ENCODE measurements at regions not wholly inside any gene's neighbourhood (a gene's known extent, or its start where the extent isn't known, plus 50 kb on each side); places are given as distances from the start of the nearest gene placed in this dataset.

DNA sequence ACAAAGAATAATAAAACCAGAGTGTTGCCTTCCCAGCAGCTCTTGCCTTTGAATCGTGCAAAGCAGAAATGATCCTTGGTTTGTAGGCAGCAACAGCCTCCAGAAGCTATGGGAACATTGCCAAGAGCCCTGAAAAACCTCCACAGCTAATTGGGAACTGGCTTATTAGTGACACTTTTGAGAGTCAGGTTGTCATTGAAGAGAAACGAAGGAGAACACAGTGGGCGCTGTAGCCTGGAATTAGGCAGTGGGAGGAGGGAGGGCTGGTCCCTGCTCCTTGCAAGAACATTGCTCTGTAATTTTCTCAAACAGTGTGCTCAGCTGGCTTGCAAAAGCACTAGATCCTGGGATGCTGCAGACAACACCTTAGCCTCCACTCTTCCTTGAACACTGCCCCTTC, 331.5 kb upstream of the EMCN start:
- no peak for DNase-seq (ENCODE audit: low read depth in 2 of 3, low spot score in 1 of 3)

DNA sequence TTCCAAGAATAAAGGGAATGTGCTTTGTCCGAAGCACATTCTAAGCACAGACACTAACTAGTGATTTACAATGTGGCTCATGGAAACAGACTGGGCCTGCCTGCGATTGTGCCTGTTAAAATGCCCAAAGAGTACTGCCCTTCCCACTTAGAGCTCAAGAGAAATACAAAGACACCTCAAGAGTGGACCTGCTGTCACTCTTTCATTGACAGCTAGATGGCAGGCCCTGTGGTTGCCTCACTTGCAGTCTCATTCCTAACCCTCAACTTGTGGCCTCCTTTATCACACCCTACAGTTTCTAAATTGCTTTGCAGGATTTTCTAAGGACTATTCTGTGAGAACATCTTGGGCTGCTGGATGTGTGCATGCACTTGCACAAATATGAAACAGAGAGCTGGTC, 331.0 kb upstream of the EMCN start:
- DNase-seq (ENCODE audit: low read depth in 2 of 3, low spot score in 1 of 3) = no peak

DNA sequence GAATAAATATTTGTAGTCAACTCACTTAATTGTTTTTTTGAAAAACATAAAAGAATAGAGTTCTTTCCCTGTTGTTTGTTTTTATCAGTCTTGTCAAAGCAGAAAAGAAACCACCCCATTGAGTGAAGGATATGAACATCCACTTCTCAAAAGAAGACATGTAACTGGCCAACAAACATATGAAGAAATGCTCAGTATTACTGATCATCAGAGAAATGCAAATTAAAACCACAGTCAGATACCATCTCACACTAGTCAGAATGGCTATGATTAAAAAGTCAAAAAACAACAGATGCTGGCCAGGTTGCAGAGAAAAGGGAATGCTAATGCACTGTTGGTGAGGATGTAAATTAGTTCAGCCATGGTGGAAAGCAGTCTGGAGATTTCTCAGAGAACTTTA, 326.1 kb upstream of the EMCN start:
- DNase-seq (ENCODE audit: low read depth in 2 of 3, low spot score in 1 of 3) = no peak

DNA sequence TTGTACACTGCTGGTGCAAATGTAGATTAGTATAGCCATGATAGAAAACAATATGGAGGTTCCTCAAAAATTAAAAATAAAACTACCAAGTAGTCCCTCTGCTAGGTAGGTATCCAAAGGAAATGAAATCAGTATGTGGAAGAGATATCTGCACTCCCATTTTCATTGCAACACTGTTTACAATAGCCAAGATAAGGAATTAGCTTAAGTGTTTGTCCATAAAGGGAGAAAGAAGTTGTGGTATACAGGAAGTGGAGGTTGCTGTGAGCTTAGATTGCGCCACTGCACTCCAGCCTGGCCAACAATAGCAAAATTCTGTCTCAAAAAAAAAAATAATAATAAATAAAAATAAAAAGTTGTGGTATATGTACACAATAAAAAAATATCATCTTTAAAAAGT, 325.0 kb upstream of the EMCN start:
- DNase-seq (ENCODE audit: low read depth in 2 of 3, low spot score in 1 of 3) = no peak

DNA sequence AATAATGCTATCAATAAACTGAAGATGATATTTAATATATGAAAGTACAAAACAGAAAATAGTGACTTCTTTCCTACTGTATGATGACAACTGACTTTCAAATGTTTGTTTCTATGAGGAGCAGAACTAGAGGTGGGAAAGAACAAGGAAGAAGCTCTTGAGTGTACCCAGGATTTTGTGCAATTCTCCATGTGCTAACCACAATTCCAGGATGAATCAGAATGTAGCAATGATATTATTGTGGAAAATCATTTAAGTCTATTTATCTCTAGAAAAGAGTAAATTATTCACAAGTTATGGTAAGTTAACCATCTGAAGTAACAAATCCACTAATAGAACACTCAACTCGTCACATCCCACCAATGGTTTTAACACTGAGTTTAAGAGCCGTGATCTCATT, 324.1 kb upstream of the EMCN start:
- DNase-seq (ENCODE audit: low read depth in 2 of 3, low spot score in 1 of 3) = no peak

DNA sequence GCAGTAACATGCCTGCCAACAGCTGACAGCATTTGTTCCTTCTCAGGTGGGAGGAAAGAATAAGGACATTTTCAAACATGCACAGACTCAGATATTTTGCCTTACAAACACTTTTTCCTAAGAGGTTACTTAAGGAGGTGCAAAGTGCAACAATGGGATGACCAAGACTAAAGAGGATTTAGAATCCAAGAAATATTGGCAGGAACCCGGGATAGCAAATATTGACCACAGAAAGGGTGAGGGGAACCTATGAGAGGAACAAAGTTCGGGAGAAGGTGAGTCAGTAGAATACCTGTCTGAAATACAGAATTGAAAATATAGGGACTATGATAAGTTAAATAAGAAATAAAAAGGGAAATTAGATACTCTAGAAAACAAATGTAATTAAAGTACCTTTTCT, 321.9 kb upstream of the EMCN start:
- DNase-seq (ENCODE audit: low read depth in 2 of 3, low spot score in 1 of 3) = no peak

DNA sequence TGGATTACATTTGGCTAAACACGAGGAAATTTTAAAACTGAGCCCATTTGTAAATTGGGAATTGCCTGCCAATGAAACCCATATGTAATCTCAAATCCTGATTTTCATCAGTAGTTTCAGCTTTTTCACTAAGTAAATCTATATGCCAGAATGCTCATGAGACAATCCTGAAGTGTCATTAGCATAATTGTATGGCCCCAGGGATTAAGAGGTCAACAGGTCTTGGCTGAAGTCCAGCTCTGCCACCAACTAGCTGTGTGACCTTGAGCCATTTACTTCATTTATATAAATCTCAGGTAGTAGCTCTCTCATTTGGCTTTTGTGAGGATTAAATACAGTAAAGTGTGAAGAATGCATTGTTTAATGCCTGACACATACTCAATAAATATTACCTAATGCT, 320.5 kb upstream of the EMCN start:
- DNase-seq (ENCODE audit: low read depth in 2 of 3, low spot score in 1 of 3) = no peak

DNA sequence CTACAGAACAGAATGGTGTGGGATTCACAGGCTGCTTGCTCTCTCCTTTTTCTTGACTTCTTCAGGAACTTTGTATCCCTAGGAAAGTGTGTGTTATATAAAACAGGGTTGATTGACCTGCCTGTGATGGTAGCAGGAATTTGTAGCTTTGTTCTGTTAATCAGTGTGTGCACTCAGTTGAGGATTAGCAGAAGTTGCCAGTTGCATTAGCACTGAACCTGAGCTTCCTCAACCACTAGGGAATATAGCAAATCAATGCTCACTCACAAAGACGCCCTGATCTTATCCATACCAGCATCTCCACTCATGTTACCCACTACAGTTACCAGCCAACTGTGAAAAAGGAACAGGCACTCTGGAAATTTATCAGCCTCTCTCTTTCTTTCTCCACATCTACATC, 319.1 kb upstream of the EMCN start:
- DNase-seq (ENCODE audit: low read depth in 2 of 3, low spot score in 1 of 3) = no peak

DNA sequence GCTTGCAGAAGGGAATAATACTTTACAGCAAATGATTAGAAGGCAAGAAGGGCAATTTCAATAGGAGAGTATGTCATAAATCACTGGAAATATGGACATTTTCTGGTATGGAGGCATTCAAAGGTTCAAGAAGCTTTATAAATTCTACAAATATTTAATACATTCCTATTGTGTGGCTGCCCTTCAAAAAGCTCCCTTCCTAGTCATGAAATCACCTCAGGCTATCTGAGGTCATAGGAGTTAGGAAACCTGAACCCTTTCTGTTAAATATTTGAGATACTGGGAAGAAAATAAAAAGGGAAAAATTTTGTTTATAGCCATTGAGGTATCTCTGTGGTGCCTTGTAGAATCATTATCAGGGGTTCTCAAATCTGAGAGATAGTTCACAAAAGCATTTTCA, 316.8 kb upstream of the EMCN start:
- DNase-seq (ENCODE audit: low read depth in 2 of 3, low spot score in 1 of 3) = no peak

DNA sequence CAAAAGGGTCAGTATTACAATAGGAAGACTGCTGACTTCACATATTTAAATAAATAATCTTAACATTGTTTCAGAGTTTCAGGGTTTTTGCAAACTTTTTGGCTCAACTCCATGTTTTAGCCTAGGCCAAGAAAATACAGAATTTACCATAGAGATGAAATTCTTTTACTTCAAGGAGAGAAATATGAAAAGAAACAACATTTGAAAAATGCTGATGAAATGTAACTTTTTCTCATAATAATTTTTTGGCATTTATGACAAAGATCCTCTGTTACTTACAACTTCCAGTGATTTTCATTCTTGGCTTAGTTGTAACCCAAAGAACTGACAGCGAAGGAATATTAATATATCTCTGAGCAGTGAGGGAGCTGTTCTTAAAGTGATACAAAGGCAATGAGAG, 316.1 kb upstream of the EMCN start:
- no peak for DNase-seq (ENCODE audit: low read depth in 2 of 3, low spot score in 1 of 3)

DNA sequence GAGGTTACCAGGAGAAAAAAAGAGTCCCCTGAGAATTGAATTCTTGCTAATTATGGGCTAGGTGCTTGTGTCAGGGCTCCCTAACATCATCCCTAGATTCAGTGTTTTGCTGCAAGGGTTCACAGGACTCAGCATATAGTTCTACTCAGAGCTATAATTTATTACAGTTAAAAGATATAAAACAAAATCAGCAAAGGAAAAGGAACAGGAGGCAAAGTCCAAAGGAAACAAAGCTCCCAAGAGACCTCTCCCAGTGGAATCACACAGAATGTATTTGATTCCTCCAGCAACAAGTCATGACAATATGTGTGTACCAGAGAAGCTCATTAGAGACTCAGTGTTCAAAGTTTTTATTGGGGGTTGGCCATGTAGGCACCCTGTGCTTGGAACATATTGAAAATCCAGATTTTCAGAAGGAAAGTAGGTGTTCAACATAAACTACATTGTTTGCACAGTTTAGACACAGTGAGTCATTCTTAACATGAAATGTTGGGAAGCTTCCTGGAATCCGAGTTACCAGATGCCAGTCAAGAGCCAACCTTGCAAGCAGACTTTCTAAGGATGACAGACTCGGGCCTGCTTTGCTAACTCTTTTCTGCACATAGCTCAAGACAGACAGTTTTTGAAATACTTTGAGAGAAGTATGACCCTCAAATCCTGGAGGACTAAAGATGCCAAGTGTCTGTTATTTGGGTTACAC, 311.3 kb upstream of the EMCN start:
- no peak for DNase-seq (ENCODE audit: low read depth in 2 of 3, low spot score in 1 of 3)

DNA sequence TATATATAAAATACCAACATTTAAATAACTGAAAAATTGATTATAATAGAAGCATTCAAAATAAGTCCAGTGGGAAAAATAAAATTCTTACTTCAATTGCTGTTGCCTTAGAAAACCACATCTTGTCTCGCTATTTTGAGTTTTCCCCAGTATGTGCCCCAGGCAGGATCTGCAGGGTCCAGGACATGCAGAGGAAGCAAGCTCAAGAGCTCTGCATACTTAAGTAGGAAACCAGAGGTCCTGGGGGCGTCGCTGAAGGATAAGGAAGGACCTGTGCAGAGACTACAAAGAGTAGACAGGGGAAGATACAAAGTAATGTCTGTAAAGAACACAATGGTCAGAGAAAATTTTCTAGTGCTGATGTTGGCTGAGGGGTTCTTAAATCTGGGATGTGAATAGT, 310.5 kb upstream of the EMCN start:
- no peak for DNase-seq (ENCODE audit: low read depth in 2 of 3, low spot score in 1 of 3)

DNA sequence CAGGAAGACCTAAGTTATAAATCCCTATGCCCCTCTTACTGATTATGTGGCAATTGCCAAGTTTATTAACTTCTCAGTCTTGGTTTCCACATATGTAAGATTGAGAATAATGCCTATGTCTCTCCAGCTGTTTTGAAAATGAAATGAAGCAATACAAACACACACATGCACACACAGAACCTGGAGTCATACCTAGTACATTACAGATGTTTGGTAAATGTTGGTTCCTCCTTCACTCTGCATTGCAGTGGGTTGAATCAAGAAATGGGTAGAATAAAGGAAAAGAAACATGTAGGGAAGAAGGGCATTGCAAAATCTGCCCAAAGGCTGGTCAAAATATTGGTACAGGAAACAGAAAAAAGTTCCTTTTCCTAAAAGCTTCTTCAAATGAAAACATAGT, 309.9 kb upstream of the EMCN start:
- no peak for DNase-seq (ENCODE audit: low read depth in 2 of 3, low spot score in 1 of 3)

DNA sequence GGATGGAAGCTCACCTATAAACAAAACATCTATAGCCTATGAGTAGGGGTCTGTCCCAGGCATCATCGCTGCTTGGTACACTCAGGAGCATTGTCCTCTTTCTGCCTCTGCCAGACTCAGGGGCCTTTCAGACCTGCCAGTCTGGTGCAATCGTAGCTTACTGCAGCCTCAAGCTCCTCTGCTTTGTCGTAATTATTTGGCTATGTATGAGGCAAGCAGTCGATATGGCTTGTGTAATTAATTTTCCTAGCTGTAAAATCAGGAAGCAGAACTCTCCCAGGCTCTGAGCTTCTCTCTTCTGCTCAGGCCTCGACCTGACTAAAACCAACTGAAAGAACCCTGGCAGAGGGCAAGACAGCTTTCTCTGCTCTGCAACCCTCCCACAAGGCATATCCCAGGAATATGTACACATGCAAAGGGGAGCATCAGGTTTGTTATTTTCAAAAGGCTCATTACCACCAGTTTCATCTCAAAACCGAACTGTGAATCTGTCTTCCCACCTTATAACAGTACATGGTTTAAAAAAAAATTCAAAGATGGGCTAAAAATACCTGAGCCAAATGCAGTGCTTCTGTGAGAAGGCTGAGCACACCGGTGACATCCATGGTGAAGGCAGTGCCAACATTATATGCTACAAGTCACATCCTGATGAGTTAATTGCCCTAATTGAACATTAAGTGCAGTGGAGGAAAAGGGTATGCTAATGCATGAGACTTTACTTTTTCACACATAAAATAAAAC, 309.2 kb upstream of the EMCN start:
- no peak for DNase-seq (ENCODE audit: low read depth in 2 of 3, low spot score in 1 of 3)

DNA sequence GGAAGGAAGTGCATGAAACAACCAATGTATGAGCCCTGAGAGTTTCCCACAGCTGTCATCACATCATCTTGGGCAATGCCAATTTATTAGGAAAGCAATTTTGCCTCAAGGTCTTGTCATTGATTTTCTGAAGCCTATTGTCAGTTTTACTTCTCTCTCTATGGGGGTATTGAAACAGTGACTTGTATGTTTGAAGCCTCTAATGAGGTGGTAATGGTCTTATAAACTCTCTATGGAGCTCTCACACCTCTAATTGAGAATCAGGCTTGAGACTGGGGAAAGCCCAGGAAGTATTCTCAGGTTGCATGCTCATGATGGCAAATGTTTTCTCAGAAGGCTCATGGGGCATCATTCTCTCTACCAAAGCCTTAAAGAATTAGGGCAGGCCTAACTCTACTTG, 308.2 kb upstream of the EMCN start:
- DNase-seq (ENCODE audit: low read depth in 2 of 3, low spot score in 1 of 3) = no peak

DNA sequence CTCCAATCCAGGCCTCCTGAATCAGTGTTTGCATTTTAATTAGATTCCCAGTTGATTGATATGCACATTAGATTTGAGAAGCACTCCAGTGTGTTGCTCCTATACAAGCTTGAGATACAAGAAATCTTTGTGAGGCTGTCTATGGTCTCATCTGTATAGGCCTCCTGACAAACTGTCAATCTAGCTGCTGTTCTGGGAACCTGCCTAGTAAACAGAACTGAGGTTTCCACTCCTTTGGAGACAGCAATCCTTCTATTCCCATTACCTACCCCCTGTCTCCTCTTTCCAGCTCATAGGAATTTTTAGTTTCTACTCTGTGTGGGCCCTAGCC, 306.1 kb upstream of the EMCN start:
- no peak for DNase-seq (ENCODE audit: low read depth in 2 of 3, low spot score in 1 of 3)

DNA sequence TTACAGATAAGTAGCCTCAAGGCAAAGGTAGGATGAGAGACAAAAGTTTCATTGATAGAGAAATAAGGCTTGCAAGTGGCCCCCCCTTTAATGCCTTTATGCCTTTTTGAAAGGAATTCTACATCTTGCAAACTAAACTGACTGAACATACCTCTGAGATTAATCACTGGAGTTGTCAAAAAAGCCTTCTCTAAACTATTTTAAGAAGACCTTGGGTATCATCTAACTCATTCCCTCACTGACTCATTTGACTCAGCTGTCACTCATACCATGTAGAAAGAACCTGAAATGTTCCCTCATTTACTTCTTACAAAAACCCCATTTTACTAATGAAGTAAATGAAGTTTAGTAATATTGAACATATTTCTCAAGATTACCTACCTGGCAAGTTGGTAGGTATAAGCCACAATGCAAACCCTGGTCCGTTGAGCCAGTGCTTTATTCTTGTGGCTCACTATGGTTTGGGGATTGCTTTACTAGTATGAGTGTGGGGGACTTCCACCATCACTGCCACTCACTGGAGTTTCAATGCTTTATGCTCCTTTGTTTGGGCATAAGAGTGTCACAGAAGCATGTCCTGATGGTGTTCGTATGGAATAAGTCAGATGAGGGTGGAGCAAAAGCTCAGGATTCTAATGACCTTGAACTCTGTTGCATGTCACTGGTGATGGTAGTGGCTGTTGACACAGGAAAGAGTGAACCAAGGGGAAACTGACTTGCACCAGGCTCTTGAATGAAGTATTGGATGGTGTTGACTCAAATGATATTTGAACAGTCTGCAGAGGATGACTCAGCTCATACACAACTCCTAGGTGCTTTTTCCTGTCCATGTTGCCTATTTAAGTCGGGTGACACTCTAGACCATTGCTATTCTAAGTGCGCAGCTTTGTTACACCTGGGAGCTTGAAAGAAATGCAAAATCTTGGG, 305.5 kb upstream of the EMCN start:
- DNase-seq (ENCODE audit: low read depth in 2 of 3, low spot score in 1 of 3) = peak in 1 of 3 donors; percentile 8

DNA sequence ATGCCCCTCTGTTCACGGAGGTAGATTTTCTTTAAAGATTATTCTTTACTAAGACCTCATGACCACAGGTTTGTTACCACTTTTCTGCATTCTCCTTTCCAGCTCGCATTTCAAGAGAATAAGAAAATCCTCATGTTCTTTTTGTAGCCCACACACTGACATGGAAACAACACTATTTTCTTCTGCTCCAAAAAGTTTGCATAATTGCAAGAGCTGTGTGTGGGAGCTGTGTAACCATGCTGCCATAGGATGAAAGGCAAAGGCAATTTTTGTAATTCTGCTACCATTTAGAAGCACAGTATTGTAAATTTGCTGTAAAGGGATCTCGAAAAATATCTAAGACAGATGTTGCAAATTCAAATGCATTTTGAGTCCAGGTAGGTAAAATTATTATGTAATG, 302.4 kb upstream of the EMCN start:
- no peak for DNase-seq (ENCODE audit: low read depth in 2 of 3, low spot score in 1 of 3)

DNA sequence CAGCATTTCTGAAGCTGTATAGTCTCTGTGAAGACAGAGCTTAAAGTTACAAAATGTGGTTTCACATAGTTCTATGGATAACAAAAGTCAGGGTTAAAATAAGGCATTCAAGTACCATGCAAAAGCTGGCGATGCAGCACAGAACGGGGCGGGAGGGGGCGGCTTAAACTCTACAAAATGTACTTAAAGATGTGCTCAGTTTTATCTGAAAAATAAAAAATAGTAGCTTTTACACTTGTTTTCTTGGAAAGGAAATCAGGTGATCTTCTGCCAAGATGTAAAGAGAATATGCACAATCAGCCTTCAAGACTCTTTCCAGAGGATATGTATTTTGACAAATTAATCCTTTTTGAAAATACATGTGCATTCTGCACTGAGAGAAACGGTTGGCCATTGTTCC, 301.7 kb upstream of the EMCN start:
- DNase-seq (ENCODE audit: low read depth in 2 of 3, low spot score in 1 of 3) = no peak

DNA sequence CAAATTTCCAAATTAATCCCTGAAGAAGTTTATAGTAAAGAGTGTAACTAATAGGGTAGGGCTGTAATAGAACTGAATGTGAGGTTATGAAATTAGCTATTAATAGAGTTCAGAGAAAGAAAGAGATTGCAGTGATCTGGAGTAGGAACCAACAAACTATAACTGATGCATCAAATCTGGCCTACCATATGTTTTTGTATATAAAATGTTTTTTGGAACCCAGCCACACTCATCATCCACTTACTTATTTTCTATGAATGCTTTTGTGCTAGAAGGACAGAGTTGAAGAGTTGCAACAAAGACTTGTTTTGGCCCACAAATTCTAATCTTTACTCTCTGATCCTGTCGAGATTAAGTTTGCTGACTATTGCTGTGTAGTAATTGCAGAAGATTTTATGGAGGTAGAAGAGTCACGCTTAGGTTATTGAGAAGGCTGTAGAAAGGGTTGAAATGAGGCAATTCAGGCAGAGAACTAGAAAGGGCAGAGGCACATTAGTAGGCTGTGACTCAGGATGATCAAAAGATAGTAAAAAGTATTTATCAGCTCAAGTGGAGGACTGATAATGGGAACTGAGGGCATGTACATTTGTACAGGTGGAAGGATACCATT, 298.7 kb upstream of the EMCN start:
- no peak for DNase-seq (ENCODE audit: low read depth in 2 of 3, low spot score in 1 of 3)

DNA sequence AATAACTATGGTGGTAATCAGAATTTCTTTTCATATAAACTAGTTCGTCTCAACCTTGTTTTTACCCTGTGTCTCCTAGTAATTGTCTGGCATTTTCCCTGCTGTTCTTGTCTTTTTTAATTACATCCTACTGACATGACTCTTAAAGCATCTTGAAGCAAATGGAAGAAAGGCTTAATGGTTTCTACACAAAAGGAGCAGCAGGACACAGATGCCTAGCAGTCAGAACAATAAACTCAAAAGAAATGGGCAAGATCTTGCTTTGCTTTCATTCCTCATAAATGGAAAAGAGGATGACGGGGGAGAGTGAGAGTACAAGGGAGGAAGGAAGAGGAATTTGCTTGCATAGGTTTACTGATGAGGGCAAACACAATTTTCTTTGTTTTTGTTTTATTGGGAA, 293.2 kb upstream of the EMCN start:
- no peak for DNase-seq (ENCODE audit: low read depth in 2 of 3, low spot score in 1 of 3)

DNA sequence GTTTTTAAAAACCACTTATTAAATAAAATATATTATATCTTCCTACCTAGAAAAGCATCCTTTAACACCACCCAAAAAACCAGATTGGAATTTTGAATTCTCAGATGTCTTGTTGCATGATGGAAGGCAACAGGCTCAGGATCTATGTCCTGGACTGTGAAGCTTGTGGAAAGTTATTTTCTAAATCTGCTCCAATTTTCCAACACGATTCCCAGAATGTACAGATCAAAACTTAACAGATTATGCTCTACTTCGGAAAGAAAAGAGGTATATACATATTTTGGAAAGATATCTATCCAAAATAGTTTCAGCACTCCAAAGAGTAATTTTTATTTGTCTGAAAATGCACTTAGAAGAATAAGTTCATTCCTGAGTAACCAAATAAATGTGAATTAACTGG, 291.7 kb upstream of the EMCN start:
- no peak for DNase-seq (ENCODE audit: low read depth in 2 of 3, low spot score in 1 of 3)

Data from stimulated activated CD4-positive, alpha-beta T cell treated with anti-CD3 and anti-CD28 coated beads, Interleukin-12 subunit alpha, Interleukin-12 subunit beta, amount 100 ng/mL, for 48 hours (primary cell).